ENCODE measurements at regions not wholly inside any gene's neighbourhood (a gene's known extent, or its start where the extent isn't known, plus 50 kb on each side); places are given as distances from the start of the nearest gene placed in this dataset.

- TF ChIP-seq CTCF (IDR thresholded peaks at IDR 0.05; ENCODE audit: low read depth, low read length, poor library complexity, severe bottlenecking) (no peak), EZH2phosphoT487 (IDR thresholded peaks at IDR 0.05; ENCODE audit: borderline replicate concordance, low read length) (no peak)
Measured at GRCh38 chr9:28909526-28909925, 1336.2 kb upstream of the C9orf72 start.

Measured in DOHH2 (cell line).